Fibroblast of lung (primary cell): ENCODE measurements at regions not wholly inside any gene's neighbourhood (a gene's known extent, or its start where the extent isn't known, plus 50 kb on each side); places are given as distances from the start of the nearest gene placed in this dataset.

Source experiments
- CTCF ChIP-seq, 2 donors: IDR thresholded peaks in 1 of 2; conservative IDR thresholded peaks in 1 of 2; 1 replicate in 1 of 2; 2 replicates in 1 of 2; pipeline ENCODE4 v1.5.1; 2011 to 2012; ENCODE audit warnings: low read length in 2 of 2, control low read depth in 1 of 2, inconsistent platforms in 1 of 2, low read depth in 1 of 2, mild to moderate bottlenecking in 1 of 2
- EZH2 ChIP-seq: IDR thresholded peaks from 2 replicates; pipeline ENCODE4 v1.5.1; 2012; ENCODE audit warnings: low read length, control low read depth, mild to moderate bottlenecking; ENCODE audit errors: missing control alignments

GRCh38 chr13:97627566-97627965, 193.6 kb downstream of the RAP2A start:
- TF ChIP-seq CTCF (conservative IDR thresholded peaks at IDR 0.05 in 1 of 2, IDR thresholded peaks at IDR 0.05 in 1 of 2; ENCODE audit: low read depth in 1 of 2, low read length in 2 of 2) = no peak
- no peak for TF ChIP-seq EZH2
